ENCODE measurements at regions not wholly inside any gene's neighbourhood (a gene's known extent, or its start where the extent isn't known, plus 50 kb on each side); places are given as distances from the start of the nearest gene placed in this dataset.

- TF ChIP-seq POLR2A (IDR thresholded peaks at IDR 0.05), result no peak
- no peak for TF ChIP-seq CTCF (IDR thresholded peaks at IDR 0.05 in 8 of 11, conservative IDR thresholded peaks at IDR 0.05 in 3 of 11)
These were observed 1235.5 kb downstream of the ROBO2 start for GRCh38 chr3:78275420-78275852.
